ENCODE measurements at regions not wholly inside any gene's neighbourhood (a gene's known extent, or its start where the extent isn't known, plus 50 kb on each side); places are given as distances from the start of the nearest gene placed in this dataset.

- Mint-ChIP-seq H3K27ac (ENCODE audit: unreplicated experiment) (no peak overlapping the region), H3K36me3 (ENCODE audit: low read depth, unreplicated experiment) (no peaks in the 10 kb centered on the region), H3K4me1 (ENCODE audit: low read depth, unreplicated experiment) (peaks cover 34% of the 10 kb centered on the region), H3K4me3 (ENCODE audit: unreplicated experiment) (no peak overlapping the region), H3K27me3 (ENCODE audit: low read depth, unreplicated experiment) (no peaks in the 10 kb centered on the region), H3K9me3 (ENCODE audit: unreplicated experiment) (no peaks in the 10 kb centered on the region)
- Histone ChIP-seq H3K4me2 (ENCODE audit: low read length) (no peak overlapping the region), H3K9ac (ENCODE audit: low read length) (no peak overlapping the region), H3K4me3 (ENCODE audit: insufficient read depth, low read depth, low read length) (no peak overlapping the region), H3K27ac (ENCODE audit: low read depth, low read length) (no peak overlapping the region), H2AFZ (ENCODE audit: low read depth, low read length) (no peak overlapping the region), H3K36me3 (ENCODE audit: insufficient read depth, low read length) (no peaks in the 10 kb centered on the region), H3K9me3 (ENCODE audit: insufficient read depth, low read depth, low read length) (no peaks in the 10 kb centered on the region), H3K79me2 (ENCODE audit: insufficient read depth, low read length) (no peaks in the 10 kb centered on the region), H3K27me3 (ENCODE audit: insufficient read depth, low read length) (no peaks in the 10 kb centered on the region), H4K20me1 (ENCODE audit: insufficient read depth, low read length) (no peaks in the 10 kb centered on the region), H3K4me1 (ENCODE audit: insufficient read depth, low read length) (peaks cover 19% of the 10 kb centered on the region)
- FAIRE-seq (no peak), DNase-seq (ENCODE audit: low read depth) (no peak)
- TF ChIP-seq CTCF (IDR thresholded peaks at IDR 0.05; ENCODE audit: insufficient read depth, low read depth, low read length) = no peak
- no peak for TF ChIP-seq EZH2 (IDR thresholded peaks at IDR 0.05; ENCODE audit: insufficient read depth, low read length)
These were observed 452.3 kb downstream of the IRS2 start for GRCh38 chr13:109333893-109334651.

- no peak overlapping the region for H3K4me3 Mint-ChIP-seq (ENCODE audit: unreplicated experiment)
- H3K36me3 Mint-ChIP-seq (ENCODE audit: low read depth, unreplicated experiment) = no peaks in the 10 kb centered on the region
- H4K20me1 ChIP-seq (ENCODE audit: insufficient read depth, low read length) = no peaks in the 10 kb centered on the region
- no peaks in the 10 kb centered on the region for H3K27me3 Mint-ChIP-seq (ENCODE audit: low read depth, unreplicated experiment)
- no peaks in the 10 kb centered on the region for H3K27me3 ChIP-seq (ENCODE audit: insufficient read depth, low read length)
- no peaks in the 10 kb centered on the region for H3K9me3 ChIP-seq (ENCODE audit: insufficient read depth, low read depth, low read length)
- H3K9me3 Mint-ChIP-seq (ENCODE audit: unreplicated experiment) = no peaks in the 10 kb centered on the region
- H2AFZ ChIP-seq (ENCODE audit: low read depth, low read length) = no peak overlapping the region
- no peak for TF ChIP-seq EZH2 (IDR thresholded peaks at IDR 0.05; ENCODE audit: insufficient read depth, low read length)
- no peak for TF ChIP-seq CTCF (IDR thresholded peaks at IDR 0.05; ENCODE audit: insufficient read depth, low read depth, low read length)
- H3K9ac ChIP-seq (ENCODE audit: low read length) = no peak overlapping the region
- peaks cover 19% of the 10 kb centered on the region for H3K4me1 ChIP-seq (ENCODE audit: insufficient read depth, low read length)
- no peak overlapping the region for H3K4me2 ChIP-seq (ENCODE audit: low read length)
- DNase-seq (ENCODE audit: low read depth) (no peak), FAIRE-seq (no peak)
- H3K27ac ChIP-seq (ENCODE audit: low read depth, low read length) = no peak overlapping the region
- no peak overlapping the region for H3K27ac Mint-ChIP-seq (ENCODE audit: unreplicated experiment)
- H3K36me3 ChIP-seq (ENCODE audit: insufficient read depth, low read length) = no peaks in the 10 kb centered on the region
- peaks cover 30% of the 10 kb centered on the region for H3K4me1 Mint-ChIP-seq (ENCODE audit: low read depth, unreplicated experiment)
- H3K79me2 ChIP-seq (ENCODE audit: insufficient read depth, low read length) = no peaks in the 10 kb centered on the region
- no peak overlapping the region for H3K4me3 ChIP-seq (ENCODE audit: insufficient read depth, low read depth, low read length)
These were observed 453.6 kb downstream of the IRS2 start for GRCh38 chr13:109332506-109333499.
